Neural cell (in vitro differentiated cells): ENCODE measurements at regions not wholly inside any gene's neighbourhood (a gene's known extent, or its start where the extent isn't known, plus 50 kb on each side); places are given as distances from the start of the nearest gene placed in this dataset.

ENCODE experiments used
- H2AFZ ChIP-seq: fragments of 200-600, 300-800 bp; sonication (generic), shearing (Covaris generic); 2 replicates; pipeline ENCODE4 v1.6.0; 2014; ENCODE audit warnings: low read depth, mild to moderate bottlenecking, antibody characterized with exemption, low read length, moderate library complexity
- H3F3A ChIP-seq: fragments of 200-600 bp; shearing (Covaris generic); 2 replicates; pipeline ENCODE4 v1.6.1; 2016; ENCODE audit warnings: mild to moderate bottlenecking, moderate library complexity, mixed read lengths, antibody characterized with exemption, low read length; ENCODE audit not compliant: insufficient read depth, poor library complexity, severe bottlenecking
- H3K27ac ChIP-seq: fragments of 200-600, 300-800 bp; sonication (generic), shearing (Covaris generic); 2 replicates; pipeline ENCODE4 v1.5.1; 2014; ENCODE audit warnings: mild to moderate bottlenecking, low read length, moderate library complexity
- H3K27me3 ChIP-seq: fragments of 300-800, 200-600 bp; sonication (generic), shearing (Covaris generic); 2 replicates; pipeline ENCODE4 v1.6.0; 2014; ENCODE audit warnings: mild to moderate bottlenecking, low read depth, low read length, moderate library complexity; ENCODE audit not compliant: insufficient read depth
- H3K36me3 ChIP-seq: fragments of 300-800, 200-600 bp; sonication (generic), shearing (Covaris generic); 2 replicates; pipeline ENCODE4 v1.5.1; 2014; ENCODE audit warnings: mild to moderate bottlenecking, antibody characterized with exemption, low read length, moderate library complexity; ENCODE audit not compliant: insufficient read depth
- H3K4me2 ChIP-seq: fragments of 300-800, 200-600 bp; sonication (generic), shearing (Covaris generic); 2 replicates; pipeline ENCODE4 v1.6.0; 2014; ENCODE audit warnings: mild to moderate bottlenecking, low read length
- H3K4me3 ChIP-seq: fragments of 300-800, 200-600 bp; sonication (generic), shearing (Covaris generic); 2 replicates; pipeline ENCODE4 v1.5.1; 2014; ENCODE audit warnings: mild to moderate bottlenecking, low read length, moderate library complexity
- H3K79me2 ChIP-seq: fragments of 200-600 bp; shearing (Covaris generic); replicated peaks from 2 replicates; pipeline ENCODE4 v1.6.0; 2014; ENCODE audit warnings: mild to moderate bottlenecking, low read length, moderate library complexity; ENCODE audit not compliant: insufficient read depth
- H3K9ac ChIP-seq: fragments of 300-800, 200-600 bp; sonication (generic), shearing (Covaris generic); 2 replicates; pipeline ENCODE4 v1.6.1; 2016; ENCODE audit warnings: mild to moderate bottlenecking, low read length, mixed read lengths
- H3K9me2 ChIP-seq: fragments of 200-600 bp; shearing (Covaris generic); 2 replicates; pipeline ENCODE4 v1.6.1; 2016; ENCODE audit warnings: mild to moderate bottlenecking, low read length, mixed read lengths; ENCODE audit not compliant: insufficient read depth
- H3K9me3 ChIP-seq: fragments of 200-600, 300-800 bp; sonication (generic), shearing (Covaris generic); 2 replicates; pipeline ENCODE4 v1.6.1; 2016; ENCODE audit warnings: mild to moderate bottlenecking, mixed run types, low read length, moderate library complexity, mixed read lengths
- H4K20me1 ChIP-seq: fragments of 200-600 bp; shearing (Covaris generic); 2 replicates; pipeline ENCODE4 v1.6.1; 2016; ENCODE audit warnings: mild to moderate bottlenecking, mixed run types; ENCODE audit not compliant: insufficient read depth
- CTCF ChIP-seq: fragments of 450-650 bp; IDR thresholded peaks from 2 replicates; pipeline ENCODE4 v1.5.1; 2014; ENCODE audit warnings: antibody characterized with exemption, mild to moderate bottlenecking, moderate library complexity; ENCODE audit not compliant: poor library complexity, severe bottlenecking
- EP300 ChIP-seq: fragments of 450-650 bp; conservative IDR thresholded peaks from 2 replicates; pipeline ENCODE4 v1.6.1; 2014; ENCODE audit warnings: antibody characterized with exemption, mild to moderate bottlenecking, moderate library complexity; ENCODE audit not compliant: poor library complexity, severe bottlenecking
- EZH2 ChIP-seq: fragments of 200-600, 300-800 bp; shearing (Covaris generic), sonication (generic); IDR thresholded peaks from 2 replicates; pipeline ENCODE4 v1.6.1; 2014; ENCODE audit warnings: antibody characterized with exemption, low read length, borderline replicate concordance, mild to moderate bottlenecking; ENCODE audit not compliant: insufficient read depth, poor library complexity, severe bottlenecking
- MXI1 ChIP-seq: fragments of 450-650 bp; conservative IDR thresholded peaks from 2 replicates; pipeline ENCODE4 v1.6.1; 2014; ENCODE audit warnings: antibody characterized with exemption, mild to moderate bottlenecking; ENCODE audit not compliant: poor library complexity, severe bottlenecking
- POLR2AphosphoS5 ChIP-seq: IDR thresholded peaks from 2 replicates; pipeline ENCODE4 v1.6.1; 2012
- RAD21 ChIP-seq: fragments of 450-650 bp; conservative IDR thresholded peaks from 2 replicates; pipeline ENCODE4 v1.6.1; 2014; ENCODE audit warnings: antibody characterized with exemption, mild to moderate bottlenecking, moderate library complexity
- REST ChIP-seq: IDR thresholded peaks from 2 replicates; pipeline ENCODE4 v1.6.1; 2012; ENCODE audit warnings: borderline replicate concordance
- SMC3 ChIP-seq: fragments of 450-650 bp; conservative IDR thresholded peaks from 2 replicates; pipeline ENCODE4 v1.6.1; 2014; ENCODE audit warnings: antibody characterized with exemption, mild to moderate bottlenecking, moderate library complexity; ENCODE audit not compliant: poor library complexity
- TAF1 ChIP-seq: IDR thresholded peaks from 2 replicates; pipeline ENCODE4 v1.6.1; 2012; ENCODE audit warnings: low read depth

- Histone ChIP-seq H2AFZ (no peak overlapping the region), H3K27ac (no peak overlapping the region)
Measured at GRCh38 chr5:110177729-110178128, 488.0 kb downstream of the MAN2A1 start.

GRCh38 chr5:110179321-110179720, 489.6 kb downstream of the MAN2A1 start:
- Histone ChIP-seq H3K4me3 (no peak overlapping the region), H4K20me1 (no peaks in the 10 kb centered on the region), H3K79me2 (no peaks in the 10 kb centered on the region), H3K9me2 (no peaks in the 10 kb centered on the region), H3K27me3 (no peaks in the 10 kb centered on the region), H3K27ac (no peak overlapping the region), H3K9ac (no peak overlapping the region), H3K36me3 (no peaks in the 10 kb centered on the region), H2AFZ (no peak overlapping the region), H3K9me3 (no peaks in the 10 kb centered on the region), H3F3A (no peaks in the 10 kb centered on the region), H3K4me2 (no peak overlapping the region)
- TF ChIP-seq CTCF (no peak), MXI1 (no peak), EZH2 (no peak), POLR2AphosphoS5 (no peak), EP300 (no peak), TAF1 (no peak), RAD21 (no peak), SMC3 (no peak)

More at GRCh38 chr5:110177729-110178128, 488.0 kb downstream of the MAN2A1 start:
- Histone ChIP-seq H3K27me3 (no peaks in the 10 kb centered on the region), H3K4me3 (no peak overlapping the region), H3F3A (no peaks in the 10 kb centered on the region), H3K9ac (no peak overlapping the region), H3K9me2 (no peaks in the 10 kb centered on the region), H4K20me1 (no peaks in the 10 kb centered on the region), H3K79me2 (no peaks in the 10 kb centered on the region), H3K36me3 (no peaks in the 10 kb centered on the region), H3K4me2 (no peak overlapping the region), H3K9me3 (no peaks in the 10 kb centered on the region)
- TF ChIP-seq CTCF (no peak), TAF1 (no peak), EP300 (no peak), EZH2 (no peak), MXI1 (no peak), POLR2AphosphoS5 (no peak), SMC3 (no peak), REST (no peak), RAD21 (no peak)
